B cell (primary cell): ENCODE measurements at regions not wholly inside any gene's neighbourhood (a gene's known extent, or its start where the extent isn't known, plus 50 kb on each side); places are given as distances from the start of the nearest gene placed in this dataset.

Source experiments
- ATAC-seq: fragments of 200-7000 bp; cut with Tn5 transposase; one replicate; pipeline ENCODE4 v1.10.0; 2021; ENCODE audit warnings: low read depth, mild to moderate bottlenecking, moderate number of reproducible peaks, moderate library complexity
- CTCF ChIA-PET: fragments of 350-600 bp; sonication (Branson Sonifier 250); formaldehyde crosslinking; loops from one replicate; lab custom pipeline; 2021; ENCODE audit warnings: antibody characterized with exemption, inconsistent platforms; lab: Charles Lee
- POLR2A ChIA-PET: fragments of 350-600 bp; sonication (Branson Sonifier 250); formaldehyde crosslinking; loops from one replicate; lab custom pipeline; 2021; ENCODE audit warnings: antibody characterized with exemption; lab: Charles Lee
- DNase-seq: peaks from one replicate; pipeline ENCODE4 v3.0.0; 2013
- H2AFZ ChIP-seq: 2 replicates; pipeline ENCODE4 v1.6.1; 2012; ENCODE audit warnings: mild to moderate bottlenecking, low read depth, low read length; ENCODE audit not compliant: insufficient read depth, poor library complexity, severe bottlenecking
- H3K27ac ChIP-seq, 2 donors: 1 replicate in 1 of 2; 2 replicates in 1 of 2; pipeline ENCODE4 v1.5.1; 2012 to 2013; ENCODE audit warnings: low read length in 2 of 2, mild to moderate bottlenecking in 2 of 2, moderate library complexity in 1 of 2
- H3K27me3 ChIP-seq, 4 experiments: fragments of 200-600 bp in 1 of 4; sonication (generic) in 1 of 4; replicated peaks in 1 of 4; 1 replicate in 2 of 4; 2 replicates in 2 of 4; pipeline versions ENCODE4 v1.6.1 to v1.7.0; 2013 to 2016; ENCODE audit warnings: low read length in 3 of 4, mild to moderate bottlenecking in 2 of 4, mixed read lengths in 1 of 4, moderate library complexity in 1 of 4; ENCODE audit not compliant: insufficient read depth in 4 of 4, control insufficient read depth in 3 of 4; ENCODE audit errors: control extremely low read depth in 1 of 4
- H3K36me3 ChIP-seq, 2 experiments: replicated peaks in 1 of 2; 1 replicate in 1 of 2; 2 replicates in 1 of 2; pipeline versions ENCODE4 v1.6.1 to v1.7.1; 2013; ENCODE audit warnings: low read length in 1 of 2; ENCODE audit not compliant: insufficient read depth in 2 of 2, control insufficient read depth in 1 of 2; ENCODE audit errors: control extremely low read depth in 1 of 2, extremely low read depth in 1 of 2
- H3K4me1 ChIP-seq, 2 donors: fragments of 200-600 bp in 1 of 2; sonication (generic) in 1 of 2; 1 replicate in 1 of 2; 2 replicates in 1 of 2; pipeline versions ENCODE4 v1.5.1 to v1.6.1; 2013 to 2017; ENCODE audit warnings: low read length in 2 of 2; ENCODE audit not compliant: control insufficient read depth in 2 of 2, insufficient read depth in 2 of 2
- H3K4me2 ChIP-seq: replicated peaks from 2 replicates; pipeline ENCODE3; 2012; ENCODE audit warnings: mild to moderate bottlenecking, low read depth, low read length; ENCODE audit not compliant: poor library complexity, severe bottlenecking
- H3K4me3 ChIP-seq, 5 experiments: fragments of 200-600 bp in 1 of 5; sonication (generic) in 1 of 5; 1 replicate in 3 of 5; 2 replicates in 2 of 5; pipeline versions ENCODE4 v1.5.1 to v1.7.0; 2011 to 2016; ENCODE audit warnings: low read length in 4 of 5, mild to moderate bottlenecking in 4 of 5, low read depth in 2 of 5, control low read depth in 1 of 5, moderate library complexity in 1 of 5; ENCODE audit not compliant: insufficient read depth in 1 of 5; ENCODE audit errors: control extremely low read depth in 1 of 5, extremely low read depth in 1 of 5
- H3K79me2 ChIP-seq: fragments of 200-600 bp; sonication (generic); one replicate; pipeline ENCODE4 v1.6.0; 2016; ENCODE audit warnings: low read length; ENCODE audit not compliant: control insufficient read depth, insufficient read depth
- H3K9ac ChIP-seq: fragments of 200-600 bp; sonication (generic); 2 replicates; pipeline ENCODE4 v1.6.1; 2017; ENCODE audit warnings: mild to moderate bottlenecking, low read length, moderate library complexity
- H3K9me3 ChIP-seq, 3 donors: one replicate each; pipeline versions ENCODE4 v1.6.1 to v1.7.1; 2013; ENCODE audit warnings: low read length in 2 of 3; ENCODE audit not compliant: control insufficient read depth in 2 of 3, insufficient read depth in 1 of 3; ENCODE audit errors: control extremely low read depth in 1 of 3
- H4K20me1 ChIP-seq: 2 replicates; pipeline ENCODE4 v1.6.0; 2012; ENCODE audit warnings: mild to moderate bottlenecking, low read length; ENCODE audit not compliant: insufficient read depth, control insufficient read depth, poor library complexity, severe bottlenecking
- H3K27ac Mint-ChIP-seq: one replicate; pipeline ENCODE4 v1.8.0; 2021; ENCODE audit warnings: mixed read lengths
- H3K27me3 Mint-ChIP-seq: one replicate; pipeline ENCODE4 v1.8.0; 2021; ENCODE audit warnings: mixed read lengths
- H3K4me1 Mint-ChIP-seq: one replicate; pipeline ENCODE4 v1.8.0; 2021; ENCODE audit warnings: mixed read lengths
- H3K4me3 Mint-ChIP-seq: one replicate; pipeline ENCODE4 v1.8.0; 2021; ENCODE audit warnings: mixed read lengths
- H3K9me3 Mint-ChIP-seq: one replicate; pipeline ENCODE4 v1.8.0; 2022; ENCODE audit warnings: mixed read lengths; ENCODE audit not compliant: insufficient read depth
- EZH2 ChIP-seq: IDR thresholded peaks from 2 replicates; pipeline ENCODE4 v1.6.1; 2012; ENCODE audit warnings: borderline replicate concordance, low read depth, mild to moderate bottlenecking, moderate library complexity, low read length; ENCODE audit not compliant: insufficient read depth, poor library complexity, severe bottlenecking
- WGBS: methylation state at CpG from one replicate; pipeline ENCODE4 v1.1.5; 2013; ENCODE audit warnings: missing lambda C conversion rate; ENCODE audit not compliant: insufficient coverage; 5-methylcytosine and 5-hydroxymethylcytosine counted together
- intact Hi-C: fragments of 100-400 bp; cut with micrococcal nuclease; formaldehyde crosslinking; loops from one replicate; pipeline ENCODE4 v1.10.0; 2022
- TF ChIP-seq, protein P1 (sequence below): fragments of 200-600 bp; IDR thresholded peaks from one replicate; pipeline ENCODE4 v1.8.0; 2022; ENCODE audit warnings: antibody characterized with exemption, mild to moderate bottlenecking

DNA sequence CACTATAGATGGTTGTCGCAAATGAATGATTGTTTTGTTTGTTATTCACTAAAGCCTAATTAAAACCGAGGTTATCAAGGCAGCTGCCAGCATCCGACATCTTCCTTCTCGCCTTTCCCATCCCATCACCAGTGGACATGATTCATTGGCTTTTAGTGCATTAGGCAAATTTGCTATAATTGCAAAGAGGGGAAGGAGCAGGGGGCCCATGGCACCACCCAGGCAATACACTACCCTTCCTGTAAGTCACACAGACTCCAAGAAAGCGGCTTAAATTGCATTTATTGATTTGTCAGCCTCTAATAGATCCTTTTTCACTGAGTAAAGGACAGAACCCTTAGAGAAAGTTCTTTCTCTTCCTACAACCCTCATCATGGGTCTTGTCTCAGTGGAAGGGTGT lies 169.2 kb upstream of the NCAM1 start:
- peaks cover 7% of the 10 kb centered on the region for H3K27me3 Mint-ChIP-seq
- no peaks in the 10 kb centered on the region for H3K4me1 ChIP-seq
- no peak overlapping the region for H3K27ac Mint-ChIP-seq
- intact Hi-C loops = no loop called here
- no peak overlapping the region for H3K4me3 ChIP-seq
- no peaks in the 10 kb centered on the region for H3K36me3 ChIP-seq
- no peaks in the 10 kb centered on the region for H3K4me1 Mint-ChIP-seq
- H4K20me1 ChIP-seq = no peaks in the 10 kb centered on the region
- ATAC-seq (no peak), DNase-seq (no peak)
- no peak overlapping the region for H3K27ac ChIP-seq
- H3K27me3 ChIP-seq = no peaks in the 10 kb centered on the region
- no peaks in the 10 kb centered on the region for H3K9me3 Mint-ChIP-seq
- no CpG with 5 or more reads among the region's 5 CpGs for WGBS
- no peak overlapping the region for H3K4me2 ChIP-seq
- no peak overlapping the region for H3K4me3 Mint-ChIP-seq
- TF ChIP-seq, protein P1, sequence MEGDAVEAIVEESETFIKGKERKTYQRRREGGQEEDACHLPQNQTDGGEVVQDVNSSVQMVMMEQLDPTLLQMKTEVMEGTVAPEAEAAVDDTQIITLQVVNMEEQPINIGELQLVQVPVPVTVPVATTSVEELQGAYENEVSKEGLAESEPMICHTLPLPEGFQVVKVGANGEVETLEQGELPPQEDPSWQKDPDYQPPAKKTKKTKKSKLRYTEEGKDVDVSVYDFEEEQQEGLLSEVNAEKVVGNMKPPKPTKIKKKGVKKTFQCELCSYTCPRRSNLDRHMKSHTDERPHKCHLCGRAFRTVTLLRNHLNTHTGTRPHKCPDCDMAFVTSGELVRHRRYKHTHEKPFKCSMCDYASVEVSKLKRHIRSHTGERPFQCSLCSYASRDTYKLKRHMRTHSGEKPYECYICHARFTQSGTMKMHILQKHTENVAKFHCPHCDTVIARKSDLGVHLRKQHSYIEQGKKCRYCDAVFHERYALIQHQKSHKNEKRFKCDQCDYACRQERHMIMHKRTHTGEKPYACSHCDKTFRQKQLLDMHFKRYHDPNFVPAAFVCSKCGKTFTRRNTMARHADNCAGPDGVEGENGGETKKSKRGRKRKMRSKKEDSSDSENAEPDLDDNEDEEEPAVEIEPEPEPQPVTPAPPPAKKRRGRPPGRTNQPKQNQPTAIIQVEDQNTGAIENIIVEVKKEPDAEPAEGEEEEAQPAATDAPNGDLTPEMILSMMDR = no peak
- no peak for TF ChIP-seq EZH2
- CTCF ChIA-PET = no interaction called here
- no peak overlapping the region for H2AFZ ChIP-seq
- no peak overlapping the region for H3K9ac ChIP-seq
- H3K9me3 ChIP-seq = no peaks in the 10 kb centered on the region
- POLR2A ChIA-PET = no interaction called here
- H3K79me2 ChIP-seq = no peaks in the 10 kb centered on the region

DNA sequence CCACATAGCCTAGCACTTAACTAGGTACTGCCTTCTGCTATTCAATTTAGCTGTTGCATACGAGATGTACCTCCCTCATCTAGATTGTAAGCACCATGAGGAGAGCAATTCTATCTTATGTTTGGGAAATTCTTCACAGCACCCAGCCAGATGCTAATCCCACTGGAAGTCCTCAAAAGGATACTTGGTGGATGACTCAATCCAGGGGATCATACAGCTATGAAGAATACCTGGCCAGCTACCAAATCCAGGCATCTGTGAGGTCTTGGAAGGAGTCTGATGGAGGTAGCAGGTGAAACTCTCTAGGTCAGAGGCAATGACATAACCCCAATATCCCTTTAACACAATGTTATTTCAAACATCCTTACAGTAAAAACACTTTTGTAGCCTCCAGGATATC lies 167.8 kb upstream of the NCAM1 start:
- no CpG with 5 or more reads among the region's 1 CpG for WGBS

More for the DNA sequence above, 167.8 kb upstream of the NCAM1 start:
- ChIA-PET POLR2A (no interaction called here), CTCF (no interaction called here)
- no peak overlapping the region for H3K9ac ChIP-seq
- no peaks in the 10 kb centered on the region for H3K9me3 ChIP-seq
- H3K4me2 ChIP-seq = no peak overlapping the region
- Mint-ChIP-seq H3K27ac (no peak overlapping the region), H3K4me3 (no peak overlapping the region), H3K27me3 (no peaks in the 10 kb centered on the region), H3K9me3 (no peaks in the 10 kb centered on the region), H3K4me1 (no peaks in the 10 kb centered on the region)
- no peaks in the 10 kb centered on the region for H3K36me3 ChIP-seq
- no peak overlapping the region for H3K4me3 ChIP-seq
- H3K27ac ChIP-seq = no peak overlapping the region
- H3K79me2 ChIP-seq = no peaks in the 10 kb centered on the region
- TF ChIP-seq, protein P1 = no peak
- no peak for TF ChIP-seq EZH2
- no peaks in the 10 kb centered on the region for H3K27me3 ChIP-seq
- H4K20me1 ChIP-seq = no peaks in the 10 kb centered on the region
- no peak overlapping the region for H2AFZ ChIP-seq
- intact Hi-C loops = no loop called here
- DNase-seq (no peak), ATAC-seq (no peak)
- no peaks in the 10 kb centered on the region for H3K4me1 ChIP-seq
